Trophoblast cell (in vitro differentiated cells and primary cell): ENCODE measurements at regions not wholly inside any gene's neighbourhood (a gene's known extent, or its start where the extent isn't known, plus 50 kb on each side); places are given as distances from the start of the nearest gene placed in this dataset.

ENCODE experiments used
- DNase-seq, 2 donors: peaks; one replicate each; pipeline ENCODE4 v3.0.0-alpha.2; 2016
- H2AFZ ChIP-seq: 2 replicates; pipeline ENCODE4 v1.6.1; 2013; ENCODE audit warnings: low read length, moderate library complexity, mild to moderate bottlenecking; ENCODE audit not compliant: insufficient read depth, poor library complexity
- H2AK5ac ChIP-seq: 2 replicates; pipeline ENCODE4 v1.6.1; 2013; ENCODE audit warnings: mild to moderate bottlenecking, low read length
- H2BK120ac ChIP-seq: 2 replicates; pipeline ENCODE4 v1.6.1; 2013; ENCODE audit warnings: low read length, mild to moderate bottlenecking, moderate library complexity; ENCODE audit not compliant: insufficient read depth, poor library complexity
- H2BK12ac ChIP-seq: 2 replicates; pipeline ENCODE4 v1.6.1; 2013; ENCODE audit warnings: mild to moderate bottlenecking, low read length, moderate library complexity
- H2BK5ac ChIP-seq: 2 replicates; pipeline ENCODE4 v1.6.1; 2013; ENCODE audit warnings: low read length, low read depth, moderate library complexity, mild to moderate bottlenecking; ENCODE audit not compliant: poor library complexity
- H3K14ac ChIP-seq: 2 replicates; pipeline ENCODE4 v1.6.1; 2013; ENCODE audit warnings: mild to moderate bottlenecking, low read length
- H3K18ac ChIP-seq: 2 replicates; pipeline ENCODE4 v1.6.1; 2013; ENCODE audit warnings: mild to moderate bottlenecking, low read length
- H3K23ac ChIP-seq: 2 replicates; pipeline ENCODE4 v1.6.1; 2013; ENCODE audit warnings: low read length
- H3K27ac ChIP-seq: 2 replicates; pipeline ENCODE4 v1.5.1; 2013; ENCODE audit warnings: low read depth, mild to moderate bottlenecking, inconsistent platforms, low read length, moderate library complexity
- H3K27me3 ChIP-seq: 2 replicates; pipeline ENCODE4 v1.6.1; 2013; ENCODE audit warnings: inconsistent platforms, mild to moderate bottlenecking, low read length, moderate library complexity; ENCODE audit not compliant: insufficient read depth
- H3K36me3 ChIP-seq, 2 experiments: 1 replicate in 1 of 2; 2 replicates in 1 of 2; pipeline ENCODE4 v1.6.1; 2013; ENCODE audit warnings: low read length in 2 of 2, mild to moderate bottlenecking in 2 of 2, moderate library complexity in 1 of 2; ENCODE audit not compliant: insufficient read depth in 2 of 2, control insufficient read depth in 1 of 2
- H3K4ac ChIP-seq: 2 replicates; pipeline ENCODE4 v1.6.1; 2013; ENCODE audit warnings: low read depth, mild to moderate bottlenecking, low read length, moderate library complexity
- H3K4me1 ChIP-seq, 2 experiments: 1 replicate in 1 of 2; 2 replicates in 1 of 2; pipeline ENCODE4 v1.6.1; 2013; ENCODE audit warnings: low read length in 2 of 2, mild to moderate bottlenecking in 2 of 2, moderate library complexity in 1 of 2; ENCODE audit not compliant: insufficient read depth in 2 of 2, control insufficient read depth in 1 of 2
- H3K4me2 ChIP-seq: 2 replicates; pipeline ENCODE4 v1.6.1; 2013; ENCODE audit warnings: inconsistent platforms, mild to moderate bottlenecking, low read length, moderate library complexity
- H3K4me3 ChIP-seq: 2 replicates; pipeline ENCODE4 v1.5.1; 2013; ENCODE audit warnings: mild to moderate bottlenecking, low read depth, low read length, inconsistent platforms
- H3K79me1 ChIP-seq: one replicate; pipeline ENCODE4 v1.6.1; 2013; ENCODE audit warnings: low read length
- H3K79me2 ChIP-seq: 2 replicates; pipeline ENCODE4 v1.6.1; 2013; ENCODE audit warnings: low read length, mild to moderate bottlenecking; ENCODE audit not compliant: control insufficient read depth, insufficient read depth, poor library complexity
- H3K9ac ChIP-seq: 2 replicates; pipeline ENCODE4 v1.6.1; 2013; ENCODE audit warnings: mild to moderate bottlenecking, low read length
- H3K9me3 ChIP-seq: 2 replicates; pipeline ENCODE4 v1.6.1; 2013; ENCODE audit warnings: low read depth, mild to moderate bottlenecking, control low read depth, inconsistent platforms, low read length; ENCODE audit not compliant: insufficient read depth
- H4K12ac ChIP-seq: 2 replicates; pipeline ENCODE4 v1.6.1; 2013; ENCODE audit warnings: low read depth, mild to moderate bottlenecking, low read length, moderate library complexity
- H4K8ac ChIP-seq: 2 replicates; pipeline ENCODE4 v1.6.1; 2013; ENCODE audit warnings: low read depth, mild to moderate bottlenecking, low read length, moderate library complexity
- H4K91ac ChIP-seq: one replicate; pipeline ENCODE4 v1.6.1; 2013; ENCODE audit warnings: low read depth, mild to moderate bottlenecking, low read length, moderate library complexity
- WGBS: extraction: QIAGEN DNeasy Blood & Tissue Kit; methylation state at CpG from one replicate; pipeline ENCODE4 v1.1.7; 2013; ENCODE audit warnings: missing lambda C conversion rate; ENCODE audit not compliant: insufficient read length, insufficient coverage; ENCODE audit errors: extremely low coverage; 5-methylcytosine and 5-hydroxymethylcytosine counted together

GRCh38 chr5:2238732-2239131 lies 356.0 kb upstream of the IRX4 start:
- no peak overlapping the region for H3K27ac ChIP-seq
- H2AK5ac ChIP-seq: no peak overlapping the region
- no peaks in the 10 kb centered on the region for H3K79me1 ChIP-seq
- no peak for DNase-seq
- H4K8ac ChIP-seq: no peak overlapping the region
- H3K14ac ChIP-seq: no peak overlapping the region
- no peak overlapping the region for H3K23ac ChIP-seq
- no peaks in the 10 kb centered on the region for H3K4me1 ChIP-seq
- no peak overlapping the region for H3K9ac ChIP-seq
- H2AFZ ChIP-seq: no peak overlapping the region
- H2BK5ac ChIP-seq: no peak overlapping the region
- H2BK12ac ChIP-seq: no peak overlapping the region
- no peaks in the 10 kb centered on the region for H3K9me3 ChIP-seq
- no peak overlapping the region for H3K4ac ChIP-seq
- H3K27me3 ChIP-seq: no peaks in the 10 kb centered on the region
- no peak overlapping the region for H3K4me2 ChIP-seq
- no peak overlapping the region for H2BK120ac ChIP-seq
- no CpG with 5 or more reads among the region's 6 CpGs for WGBS
- H3K36me3 ChIP-seq: no peaks in the 10 kb centered on the region
- H3K18ac ChIP-seq: no peak overlapping the region
- H3K4me3 ChIP-seq: no peak overlapping the region
- H3K79me2 ChIP-seq: no peaks in the 10 kb centered on the region
- H4K91ac ChIP-seq: no peak overlapping the region
- H4K12ac ChIP-seq: no peak overlapping the region

- Histone ChIP-seq H3K18ac (no peak overlapping the region), H3K79me2 (no peaks in the 10 kb centered on the region), H2BK12ac (no peak overlapping the region), H3K9me3 (no peaks in the 10 kb centered on the region), H3K4ac (no peak overlapping the region), H3K9ac (no peak overlapping the region), H3K79me1 (no peaks in the 10 kb centered on the region), H3K14ac (no peak overlapping the region), H2AFZ (no peak overlapping the region), H3K23ac (no peak overlapping the region), H2AK5ac (no peak overlapping the region), H3K27me3 (no peaks in the 10 kb centered on the region), H4K12ac (no peak overlapping the region), H4K8ac (no peak overlapping the region), H3K4me3 (no peak overlapping the region), H2BK5ac (no peak overlapping the region), H3K27ac (no peak overlapping the region), H3K4me2 (no peak overlapping the region), H3K4me1 (no peaks in the 10 kb centered on the region), H4K91ac (no peak overlapping the region), H3K36me3 (no peaks in the 10 kb centered on the region), H2BK120ac (no peak overlapping the region)
- WGBS: no CpG with 5 or more reads among the region's 3 CpGs
- no peak for DNase-seq
Observed at GRCh38 chr5:2227433-2227832, 344.7 kb upstream of the IRX4 start.

- no peak overlapping the region for H3K9ac ChIP-seq
- H3K27me3 ChIP-seq: no peaks in the 10 kb centered on the region
- no peak overlapping the region for H3K23ac ChIP-seq
- no peak overlapping the region for H2BK5ac ChIP-seq
- WGBS: no CpG with 5 or more reads among the region's 13 CpGs
- H3K14ac ChIP-seq: no peak overlapping the region
- H4K8ac ChIP-seq: no peak overlapping the region
- no peak overlapping the region for H3K18ac ChIP-seq
- H3K36me3 ChIP-seq: no peaks in the 10 kb centered on the region
- no peak for DNase-seq
- no peak overlapping the region for H3K4ac ChIP-seq
- no peaks in the 10 kb centered on the region for H3K79me1 ChIP-seq
- H3K79me2 ChIP-seq: no peaks in the 10 kb centered on the region
- no peak overlapping the region for H3K4me3 ChIP-seq
- no peak overlapping the region for H4K91ac ChIP-seq
- no peak overlapping the region for H2AFZ ChIP-seq
- no peak overlapping the region for H3K4me2 ChIP-seq
- no peak overlapping the region for H3K27ac ChIP-seq
- no peak overlapping the region for H2BK12ac ChIP-seq
- peaks cover 5% of the 10 kb centered on the region for H3K9me3 ChIP-seq
- H2AK5ac ChIP-seq: no peak overlapping the region
- H3K4me1 ChIP-seq: no peaks in the 10 kb centered on the region
- no peak overlapping the region for H2BK120ac ChIP-seq
- H4K12ac ChIP-seq: no peak overlapping the region
Observed at GRCh38 chr5:2224689-2225088, 342.0 kb upstream of the IRX4 start.

- H3K23ac ChIP-seq: no peak overlapping the region
- no peak for DNase-seq
Observed at GRCh38 chr5:2223303-2223702, 340.6 kb upstream of the IRX4 start.

More at GRCh38 chr5:2223303-2223702, 340.6 kb upstream of the IRX4 start:
- Histone ChIP-seq H3K9ac (no peak overlapping the region), H2BK5ac (no peak overlapping the region), H4K91ac (no peak overlapping the region), H3K4me3 (no peak overlapping the region), H3K4me2 (no peak overlapping the region), H2AFZ (no peak overlapping the region), H3K14ac (no peak overlapping the region), H2BK120ac (no peak overlapping the region), H3K9me3 (peaks cover 5% of the 10 kb centered on the region), H3K79me1 (no peaks in the 10 kb centered on the region), H4K8ac (no peak overlapping the region), H4K12ac (no peak overlapping the region), H3K79me2 (no peaks in the 10 kb centered on the region), H3K18ac (no peak overlapping the region), H2BK12ac (no peak overlapping the region), H3K4me1 (no peaks in the 10 kb centered on the region), H3K27ac (no peak overlapping the region), H3K36me3 (no peaks in the 10 kb centered on the region), H3K4ac (no peak overlapping the region), H2AK5ac (no peak overlapping the region), H3K27me3 (no peaks in the 10 kb centered on the region)
- no CpG with 5 or more reads among the region's 15 CpGs for WGBS
